B cell (primary cell): ENCODE measurements at regions not wholly inside any gene's neighbourhood (a gene's known extent, or its start where the extent isn't known, plus 50 kb on each side); places are given as distances from the start of the nearest gene placed in this dataset.

ENCODE experiments used
- ATAC-seq: fragments of 200-7000 bp; cut with Tn5 transposase; one replicate; pipeline ENCODE4 v1.10.0; 2021; ENCODE audit warnings: low read depth, mild to moderate bottlenecking, moderate number of reproducible peaks, moderate library complexity
- CTCF ChIA-PET: fragments of 350-600 bp; sonication (Branson Sonifier 250); formaldehyde crosslinking; loops from one replicate; lab custom pipeline; 2021; ENCODE audit warnings: antibody characterized with exemption, inconsistent platforms; lab: Charles Lee
- POLR2A ChIA-PET: fragments of 350-600 bp; sonication (Branson Sonifier 250); formaldehyde crosslinking; loops from one replicate; lab custom pipeline; 2021; ENCODE audit warnings: antibody characterized with exemption; lab: Charles Lee
- DNase-seq: peaks from one replicate; pipeline ENCODE4 v3.0.0; 2013
- H2AFZ ChIP-seq: 2 replicates; pipeline ENCODE4 v1.6.1; 2012; ENCODE audit warnings: mild to moderate bottlenecking, low read depth, low read length; ENCODE audit not compliant: insufficient read depth, poor library complexity, severe bottlenecking
- H3K27ac ChIP-seq, 2 donors: 1 replicate in 1 of 2; 2 replicates in 1 of 2; pipeline ENCODE4 v1.5.1; 2012 to 2013; ENCODE audit warnings: low read length in 2 of 2, mild to moderate bottlenecking in 2 of 2, moderate library complexity in 1 of 2
- H3K27me3 ChIP-seq, 4 experiments: fragments of 200-600 bp in 1 of 4; sonication (generic) in 1 of 4; replicated peaks in 1 of 4; 1 replicate in 2 of 4; 2 replicates in 2 of 4; pipeline versions ENCODE4 v1.6.1 to v1.7.0; 2013 to 2016; ENCODE audit warnings: low read length in 3 of 4, mild to moderate bottlenecking in 2 of 4, mixed read lengths in 1 of 4, moderate library complexity in 1 of 4; ENCODE audit not compliant: insufficient read depth in 4 of 4, control insufficient read depth in 3 of 4; ENCODE audit errors: control extremely low read depth in 1 of 4
- H3K36me3 ChIP-seq, 2 experiments: replicated peaks in 1 of 2; 1 replicate in 1 of 2; 2 replicates in 1 of 2; pipeline versions ENCODE4 v1.6.1 to v1.7.1; 2013; ENCODE audit warnings: low read length in 1 of 2; ENCODE audit not compliant: insufficient read depth in 2 of 2, control insufficient read depth in 1 of 2; ENCODE audit errors: control extremely low read depth in 1 of 2, extremely low read depth in 1 of 2
- H3K4me1 ChIP-seq, 2 donors: fragments of 200-600 bp in 1 of 2; sonication (generic) in 1 of 2; 1 replicate in 1 of 2; 2 replicates in 1 of 2; pipeline versions ENCODE4 v1.5.1 to v1.6.1; 2013 to 2017; ENCODE audit warnings: low read length in 2 of 2; ENCODE audit not compliant: control insufficient read depth in 2 of 2, insufficient read depth in 2 of 2
- H3K4me2 ChIP-seq: replicated peaks from 2 replicates; pipeline ENCODE3; 2012; ENCODE audit warnings: mild to moderate bottlenecking, low read depth, low read length; ENCODE audit not compliant: poor library complexity, severe bottlenecking
- H3K4me3 ChIP-seq, 5 experiments: fragments of 200-600 bp in 1 of 5; sonication (generic) in 1 of 5; 1 replicate in 3 of 5; 2 replicates in 2 of 5; pipeline versions ENCODE4 v1.5.1 to v1.7.0; 2011 to 2016; ENCODE audit warnings: low read length in 4 of 5, mild to moderate bottlenecking in 4 of 5, low read depth in 2 of 5, control low read depth in 1 of 5, moderate library complexity in 1 of 5; ENCODE audit not compliant: insufficient read depth in 1 of 5; ENCODE audit errors: control extremely low read depth in 1 of 5, extremely low read depth in 1 of 5
- H3K79me2 ChIP-seq: fragments of 200-600 bp; sonication (generic); one replicate; pipeline ENCODE4 v1.6.0; 2016; ENCODE audit warnings: low read length; ENCODE audit not compliant: control insufficient read depth, insufficient read depth
- H3K9ac ChIP-seq: fragments of 200-600 bp; sonication (generic); 2 replicates; pipeline ENCODE4 v1.6.1; 2017; ENCODE audit warnings: mild to moderate bottlenecking, low read length, moderate library complexity
- H3K9me3 ChIP-seq, 3 donors: one replicate each; pipeline versions ENCODE4 v1.6.1 to v1.7.1; 2013; ENCODE audit warnings: low read length in 2 of 3; ENCODE audit not compliant: control insufficient read depth in 2 of 3, insufficient read depth in 1 of 3; ENCODE audit errors: control extremely low read depth in 1 of 3
- H4K20me1 ChIP-seq: 2 replicates; pipeline ENCODE4 v1.6.0; 2012; ENCODE audit warnings: mild to moderate bottlenecking, low read length; ENCODE audit not compliant: insufficient read depth, control insufficient read depth, poor library complexity, severe bottlenecking
- H3K27ac Mint-ChIP-seq: one replicate; pipeline ENCODE4 v1.8.0; 2021; ENCODE audit warnings: mixed read lengths
- H3K27me3 Mint-ChIP-seq: one replicate; pipeline ENCODE4 v1.8.0; 2021; ENCODE audit warnings: mixed read lengths
- H3K4me1 Mint-ChIP-seq: one replicate; pipeline ENCODE4 v1.8.0; 2021; ENCODE audit warnings: mixed read lengths
- H3K4me3 Mint-ChIP-seq: one replicate; pipeline ENCODE4 v1.8.0; 2021; ENCODE audit warnings: mixed read lengths
- H3K9me3 Mint-ChIP-seq: one replicate; pipeline ENCODE4 v1.8.0; 2022; ENCODE audit warnings: mixed read lengths; ENCODE audit not compliant: insufficient read depth
- CTCF ChIP-seq: fragments of 200-600 bp; IDR thresholded peaks from one replicate; pipeline ENCODE4 v1.8.0; 2022; ENCODE audit warnings: antibody characterized with exemption, mild to moderate bottlenecking
- EZH2 ChIP-seq: IDR thresholded peaks from 2 replicates; pipeline ENCODE4 v1.6.1; 2012; ENCODE audit warnings: borderline replicate concordance, low read depth, mild to moderate bottlenecking, moderate library complexity, low read length; ENCODE audit not compliant: insufficient read depth, poor library complexity, severe bottlenecking
- whole genome bisulfite sequencing: methylation state at CpG from one replicate; pipeline ENCODE4 v1.1.5; 2013; ENCODE audit warnings: missing lambda C conversion rate; ENCODE audit not compliant: insufficient coverage; 5-methylcytosine and 5-hydroxymethylcytosine counted together
- intact Hi-C: fragments of 100-400 bp; cut with micrococcal nuclease; formaldehyde crosslinking; loops from one replicate; pipeline ENCODE4 v1.10.0; 2022

DNA sequence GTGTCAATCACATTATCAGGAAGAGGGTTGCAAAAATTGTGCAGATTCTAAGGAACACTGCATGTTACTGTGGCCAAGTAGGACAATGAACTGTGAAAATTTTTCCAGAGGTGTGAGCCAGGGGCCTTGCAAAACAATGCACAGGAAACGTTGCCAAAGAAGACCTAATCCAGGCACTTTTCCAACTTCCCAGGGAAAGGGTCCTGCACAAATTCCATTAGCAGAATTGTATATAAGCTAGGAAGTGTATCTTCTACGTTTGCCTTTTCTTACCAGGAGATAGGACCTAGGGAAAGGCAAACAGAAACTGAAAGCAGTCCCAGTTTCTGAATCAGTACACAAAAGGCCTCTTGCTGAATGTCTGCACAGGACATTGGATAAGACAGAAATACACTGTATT is 1888.3 kb upstream of the CELF4 start:
- no peak overlapping the region for H3K4me3 Mint-ChIP-seq
- Histone ChIP-seq H4K20me1 (no peaks in the 10 kb centered on the region), H3K27ac (no peak overlapping the region), H3K4me1 (no peaks in the 10 kb centered on the region), H3K9me3 (no peaks in the 10 kb centered on the region), H3K36me3 (no peaks in the 10 kb centered on the region), H2AFZ (no peak overlapping the region), H3K4me2 (no peak overlapping the region), H3K27me3 (no peaks in the 10 kb centered on the region), H3K9ac (no peak overlapping the region), H3K79me2 (no peaks in the 10 kb centered on the region), H3K4me3 (no peak overlapping the region)
- CTCF ChIA-PET: no interaction called here
- intact Hi-C loops: no loop called here
- no peaks in the 10 kb centered on the region for H3K27me3 Mint-ChIP-seq
- POLR2A ChIA-PET: no interaction called here
- H3K9me3 Mint-ChIP-seq: peaks cover 4% of the 10 kb centered on the region
- DNase-seq (no peak), ATAC-seq (no peak)
- no CpG with 5 or more reads among the region's 2 CpGs for WGBS
- H3K27ac Mint-ChIP-seq: no peak overlapping the region
- TF ChIP-seq EZH2 (no peak), CTCF (no peak)
- H3K4me1 Mint-ChIP-seq: no peaks in the 10 kb centered on the region

DNA sequence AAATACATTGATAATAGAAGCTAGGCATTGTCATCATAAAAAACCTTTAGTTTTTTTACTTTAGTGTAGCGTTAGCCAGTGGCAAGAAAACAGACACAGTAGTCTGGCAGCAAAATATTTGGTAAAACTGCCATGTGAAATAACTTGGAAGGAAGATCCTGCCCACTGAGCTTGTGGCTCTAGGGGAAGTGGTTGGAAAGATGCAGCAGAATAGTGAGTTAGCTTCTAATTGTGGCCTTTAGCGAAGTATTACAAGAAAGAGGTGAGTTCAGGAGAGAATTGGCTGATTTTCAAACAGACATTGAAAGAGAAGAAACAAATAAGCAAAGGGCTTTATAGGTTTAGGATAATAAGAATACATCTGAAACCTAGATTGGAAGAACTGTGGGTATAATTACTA is 1887.8 kb upstream of the CELF4 start:
- intact Hi-C loops: no loop called here
- H3K4me2 ChIP-seq: no peak overlapping the region
- ATAC-seq (no peak), DNase-seq (no peak)
- H3K36me3 ChIP-seq: no peaks in the 10 kb centered on the region
- no peak overlapping the region for H2AFZ ChIP-seq
- H4K20me1 ChIP-seq: no peaks in the 10 kb centered on the region
- H3K27ac ChIP-seq: no peak overlapping the region
- H3K4me1 Mint-ChIP-seq: no peaks in the 10 kb centered on the region
- no peaks in the 10 kb centered on the region for H3K79me2 ChIP-seq
- H3K9ac ChIP-seq: no peak overlapping the region
- no peaks in the 10 kb centered on the region for H3K27me3 ChIP-seq
- no peak for TF ChIP-seq CTCF
- no peak for TF ChIP-seq EZH2
- no peak overlapping the region for H3K4me3 ChIP-seq
- H3K27ac Mint-ChIP-seq: no peak overlapping the region
- H3K27me3 Mint-ChIP-seq: no peaks in the 10 kb centered on the region
- H3K4me1 ChIP-seq: no peaks in the 10 kb centered on the region
- ChIA-PET POLR2A (no interaction called here), CTCF (no interaction called here)
- WGBS: 24% methylated on average over 2 of the region's 2 CpGs
- H3K9me3 Mint-ChIP-seq: peaks cover under 1% of the 10 kb centered on the region
- H3K4me3 Mint-ChIP-seq: no peak overlapping the region
- no peaks in the 10 kb centered on the region for H3K9me3 ChIP-seq
